ENCODE measurements at regions not wholly inside any gene's neighbourhood (a gene's known extent, or its start where the extent isn't known, plus 50 kb on each side); places are given as distances from the start of the nearest gene placed in this dataset.

DNA sequence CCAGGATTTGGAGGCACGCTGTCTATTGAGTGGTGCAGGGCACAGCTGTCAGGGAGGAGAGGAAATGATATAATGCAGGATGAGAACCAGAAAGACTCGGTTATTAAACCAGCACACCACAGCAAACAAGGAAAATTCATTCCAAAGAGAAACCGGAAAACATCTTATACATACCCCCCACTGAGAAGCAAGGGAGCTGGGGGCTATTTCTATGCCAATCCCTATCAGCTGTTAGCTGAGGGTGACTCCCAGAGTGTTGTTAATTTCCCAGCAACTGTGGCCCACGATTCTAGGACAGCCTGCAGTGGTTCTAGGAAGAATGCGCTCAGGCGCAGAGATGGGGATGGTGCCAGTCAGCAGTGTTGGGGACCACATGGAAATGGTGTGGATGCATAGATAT, 467.3 kb downstream of the PMP22 start:
- Histone ChIP-seq H4K5ac (ENCODE audit: insufficient read length, low read depth, low read length) (no peak overlapping the region), H4K20me1 (replicated peaks in 1 of 2; ENCODE audit: control insufficient read depth in 1 of 2, insufficient read depth in 2 of 2, low read length in 2 of 2) (no peaks in the 10 kb centered on the region), H3K4me2 (ENCODE audit: insufficient read depth in 1 of 2, low read depth in 2 of 2, low read length in 2 of 2) (no peak overlapping the region), H3K79me2 (ENCODE audit: control insufficient read depth in 1 of 2, insufficient read depth in 2 of 2, low read length in 2 of 2) (no peaks in the 10 kb centered on the region), H4K91ac (replicated peaks; ENCODE audit: insufficient read length, low read length) (no peak overlapping the region), H2BK15ac (ENCODE audit: low read length) (no peak overlapping the region), H3K27me3 (replicated peaks in 1 of 4; ENCODE audit: control insufficient read depth in 3 of 4, extremely low read depth in 1 of 4, insufficient read depth in 3 of 4, low read length in 3 of 4) (no peaks in the 10 kb centered on the region), H3K4ac (replicated peaks; ENCODE audit: insufficient read length, low read depth, low read length) (no peak overlapping the region), H3K36me3 (ENCODE audit: control insufficient read depth in 2 of 4, insufficient read depth in 4 of 4, low read length in 3 of 4) (no peaks in the 10 kb centered on the region), H3K56ac (replicated peaks; ENCODE audit: insufficient read length, low read depth, low read length) (no peak overlapping the region), H3K18ac (ENCODE audit: extremely low read depth, low read length) (no peak overlapping the region), H3K23ac (ENCODE audit: insufficient read length) (no peak overlapping the region), H3K9me3 (ENCODE audit: insufficient read depth in 2 of 2, low read depth in 1 of 2, low read length in 1 of 2) (no peaks in the 10 kb centered on the region), H2BK120ac (replicated peaks; ENCODE audit: low read depth, low read length) (no peak overlapping the region), H3K4me1 (replicated peaks in 1 of 4; ENCODE audit: control insufficient read depth in 3 of 4, insufficient read depth in 4 of 4, low read length in 3 of 4) (no peaks in the 10 kb centered on the region), H3K23me2 (ENCODE audit: low read depth, low read length) (no peaks in the 10 kb centered on the region), H2BK20ac (ENCODE audit: low read length) (no peak overlapping the region), H3K79me1 (ENCODE audit: low read depth, low read length) (no peaks in the 10 kb centered on the region), H3K27ac (ENCODE audit: low read depth, low read length) (no peak overlapping the region), H3K14ac (ENCODE audit: insufficient read length) (no peak overlapping the region), H2BK5ac (ENCODE audit: low read depth, low read length) (no peak overlapping the region), H3K9ac (replicated peaks in 1 of 4; ENCODE audit: extremely low read depth in 1 of 4, low read depth in 3 of 4, low read length in 3 of 4) (no peak overlapping the region), H4K8ac (ENCODE audit: extremely low read depth, insufficient read depth, low read length) (no peak overlapping the region), H2AFZ (ENCODE audit: low read length) (no peak overlapping the region), H2BK12ac (ENCODE audit: low read depth, low read length) (no peak overlapping the region), H2AK5ac (ENCODE audit: low read depth, low read length) (no peak overlapping the region), H3K4me3 (ENCODE audit: extremely low read depth in 1 of 4, insufficient read depth in 2 of 4, low read depth in 3 of 4, low read length in 4 of 4) (no peak overlapping the region)
- TF ChIP-seq POLR2AphosphoS5 (IDR thresholded peaks at IDR 0.05; ENCODE audit: low read depth, low read length): no peak
- TF ChIP-seq SUZ12 (IDR thresholded peaks at IDR 0.05; ENCODE audit: low read length): no peak
- no peak for TF ChIP-seq EZH2 (IDR thresholded peaks at IDR 0.05; ENCODE audit: low read depth, low read length, severe bottlenecking)
- TF ChIP-seq SRF (IDR thresholded peaks at IDR 0.05; ENCODE audit: low read depth, low read length): no peak
- no peak for TF ChIP-seq SAP30 (IDR thresholded peaks at IDR 0.05; ENCODE audit: insufficient read depth, insufficient replicate concordance, low read length)
- ChIA-PET POLR2A (ENCODE audit: partially characterized antibody) (no interaction called here), CTCF (ENCODE audit: partially characterized antibody) (interaction anchor here (1.8 kb wide), 1 partner anchor 501 kb away, joined by 4 read pairs; no protein-coding TSS in a partner anchor)
- 89% methylated on average over 6 of the region's 6 CpGs; no CpG with 5 or more reads in 1 of the 2 experiments for WGBS, 2 experiments (ENCODE audit: extremely low coverage in 1 of 2, insufficient coverage in 1 of 2, insufficient read length in 1 of 2, insufficient replicate concordance in 2 of 2, low coverage in 1 of 2, low lambda C conversion rate in 2 of 2, missing lambda C conversion rate in 1 of 2)
- no peak for FAIRE-seq
- no peak for DNase-seq (ENCODE audit: low read depth in 1 of 2, low spot score in 2 of 2)

All from H1 (cell line).